Renal cortical epithelial cell (primary cell): ENCODE measurements at regions not wholly inside any gene's neighbourhood (a gene's known extent, or its start where the extent isn't known, plus 50 kb on each side); places are given as distances from the start of the nearest gene placed in this dataset.
A peak's percentile ranks its signal among the peaks of the same experiment; 100 is the strongest.
"Not testable (repeated sequence)": the region's sequence is repeated elsewhere in the genome, so short reads cannot be mapped to it uniquely, and the experiment has no call there.

Experiments used
- DNase-seq: peaks from one replicate; pipeline ENCODE4 v3.0.0-alpha.2; 2011; ENCODE audit warnings: low read depth

- DNase-seq = peak; percentile 80
These were observed 120.4 kb downstream of the CCDC34 start for GRCh38 chr11:27242591-27242990.

DNA sequence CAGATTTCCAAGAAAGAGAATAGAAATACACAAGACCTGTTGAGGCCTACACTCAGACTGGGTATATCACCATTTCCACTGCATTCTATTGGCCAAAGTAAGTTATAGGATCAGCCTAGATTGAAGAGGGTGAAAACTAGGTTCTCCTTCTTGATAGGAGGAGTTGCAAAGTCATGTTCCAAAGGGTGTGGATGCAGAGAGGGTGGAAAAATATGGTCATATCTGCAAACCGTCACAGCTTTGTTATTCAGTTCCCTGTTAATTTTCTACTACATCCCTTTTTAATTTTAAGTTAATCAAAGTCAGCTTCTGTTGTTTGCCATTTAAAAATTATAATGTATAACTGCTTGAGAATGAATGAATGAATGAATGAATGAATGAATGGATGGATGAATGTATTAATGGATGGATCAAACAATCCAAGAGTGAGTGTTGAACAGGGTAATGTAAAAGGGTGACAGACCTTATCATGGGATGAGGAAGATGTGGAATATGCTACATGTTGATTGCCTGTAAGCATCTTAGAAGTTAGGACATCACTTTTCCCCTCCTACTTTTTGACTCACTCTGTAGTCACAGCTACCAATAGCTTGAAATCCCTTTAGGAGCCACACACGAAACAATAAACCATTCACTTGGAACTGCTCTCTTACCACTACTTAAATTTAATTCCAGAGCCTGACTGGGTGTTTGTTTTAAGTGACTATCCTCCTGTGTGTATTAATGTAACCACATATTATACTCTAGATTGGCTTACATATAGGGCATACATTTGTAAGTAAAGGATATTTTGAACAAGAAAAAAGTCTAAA is 121.5 kb downstream of the CCDC34 start:
- peak; percentile 92 for DNase-seq

- DNase-seq = no peak
These were observed 123.6 kb downstream of the CCDC34 start for GRCh38 chr11:27239305-27239942.

GRCh38 chr11:27238811-27239210 is 124.2 kb downstream of the CCDC34 start:
- no peak for DNase-seq

DNA sequence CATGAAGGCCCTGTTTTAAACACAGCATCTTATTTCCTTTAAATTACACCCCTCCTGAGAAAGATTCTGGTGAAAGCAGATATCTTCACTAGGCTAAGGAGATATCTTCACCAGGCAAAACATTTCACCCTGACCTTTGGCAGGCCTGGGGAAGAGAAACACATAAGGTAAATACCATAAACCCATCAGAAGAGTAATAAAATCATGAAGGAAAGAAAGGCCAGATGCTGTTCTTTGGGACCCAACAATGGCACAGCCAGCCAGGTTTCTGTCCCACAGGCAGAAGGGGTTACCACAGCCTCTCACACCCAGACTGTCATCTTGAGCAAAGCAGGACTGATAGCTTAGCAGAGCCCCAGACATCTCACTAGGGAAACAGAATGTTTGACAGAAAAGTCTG is 125.4 kb downstream of the CCDC34 start:
- no peak for DNase-seq

- DNase-seq = no peak
These were observed 128.1 kb downstream of the CCDC34 start for GRCh38 chr11:27234961-27235360.

DNA sequence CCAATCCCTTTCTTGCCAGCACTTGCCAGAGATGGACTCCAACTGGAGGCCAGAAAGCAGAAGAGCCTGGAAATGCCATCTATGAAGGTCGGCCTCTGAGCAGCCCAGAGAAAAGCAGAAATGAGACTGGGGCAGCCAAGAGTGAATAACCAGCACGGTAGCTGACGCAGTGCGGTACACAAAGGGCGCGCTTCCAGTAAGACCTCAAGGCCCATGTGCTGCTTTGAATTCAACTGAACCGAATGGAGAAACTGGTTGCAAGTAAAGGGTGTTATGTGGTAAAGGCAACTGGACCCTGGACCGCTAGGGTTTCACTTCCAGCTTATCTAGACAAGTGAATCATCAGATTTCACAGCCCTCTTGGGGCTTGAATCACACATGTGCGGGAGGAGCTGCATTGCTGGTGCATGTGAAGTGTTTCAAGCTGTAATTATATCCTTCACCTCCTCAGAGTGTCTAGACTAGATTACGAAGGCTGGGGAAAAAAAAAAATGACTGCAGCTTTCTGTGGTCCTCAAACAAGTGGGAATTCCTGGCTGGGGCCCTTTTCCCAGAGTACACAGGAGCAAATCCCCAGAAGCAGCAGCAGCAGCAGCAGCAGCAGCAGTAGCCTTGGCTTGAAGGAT is 128.9 kb downstream of the CCDC34 start:
- peak; percentile 88 for DNase-seq

GRCh38 chr11:27233654-27234042 is 129.4 kb downstream of the CCDC34 start:
- no peak for DNase-seq

- no peak for DNase-seq
These were observed 131.5 kb downstream of the CCDC34 start for GRCh38 chr11:27231530-27231929.

GRCh38 chr11:27230192-27230572 is 132.8 kb downstream of the CCDC34 start:
- no peak for DNase-seq

- no peak for DNase-seq
These were observed 133.4 kb downstream of the CCDC34 start for GRCh38 chr11:27229511-27230191.

- no peak for DNase-seq
These were observed 134.1 kb downstream of the CCDC34 start for GRCh38 chr11:27228906-27229290.

DNA sequence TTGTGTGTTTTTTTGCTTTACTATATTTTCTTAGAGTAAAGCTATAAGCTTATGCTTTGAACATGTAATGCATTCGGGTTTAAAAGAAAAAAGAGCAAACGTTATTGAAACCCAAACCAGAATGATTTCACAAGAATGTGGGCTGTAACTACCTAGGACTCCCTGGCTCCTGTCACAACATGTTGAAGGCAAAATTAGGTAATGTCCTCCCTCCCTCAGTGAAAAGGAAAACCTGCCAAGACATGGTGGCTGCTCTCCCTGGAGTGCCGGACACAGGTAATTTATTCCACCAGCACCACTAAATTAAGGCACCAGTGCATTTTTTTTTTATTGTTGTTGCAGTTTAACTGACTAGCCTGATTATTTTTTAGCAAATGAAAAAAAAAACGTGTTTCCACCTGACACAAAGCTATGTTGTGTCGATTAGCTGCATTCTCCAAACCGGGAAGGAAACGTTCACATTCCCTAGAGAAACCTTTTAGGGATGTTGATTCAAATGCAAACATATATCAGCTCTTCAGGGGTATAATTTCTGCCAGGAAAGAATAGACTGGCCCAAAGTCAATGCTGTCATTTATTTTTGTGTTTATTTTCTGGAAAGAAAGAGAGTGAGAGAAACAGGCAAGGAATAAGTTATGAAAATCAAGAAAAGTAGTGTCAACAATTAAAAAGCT is 134.6 kb downstream of the CCDC34 start:
- no peak for DNase-seq

- no peak for DNase-seq
These were observed 135.3 kb downstream of the CCDC34 start for GRCh38 chr11:27227736-27228135.

- DNase-seq = not testable (repeated sequence)
These were observed 143.5 kb downstream of the CCDC34 start for GRCh38 chr11:27219487-27220039.

- peak; percentile 62 for DNase-seq
These were observed 144.5 kb downstream of the CCDC34 start for GRCh38 chr11:27218421-27219038.

- peak; percentile 84 for DNase-seq
These were observed 145.0 kb downstream of the CCDC34 start for GRCh38 chr11:27217948-27218420.

DNA sequence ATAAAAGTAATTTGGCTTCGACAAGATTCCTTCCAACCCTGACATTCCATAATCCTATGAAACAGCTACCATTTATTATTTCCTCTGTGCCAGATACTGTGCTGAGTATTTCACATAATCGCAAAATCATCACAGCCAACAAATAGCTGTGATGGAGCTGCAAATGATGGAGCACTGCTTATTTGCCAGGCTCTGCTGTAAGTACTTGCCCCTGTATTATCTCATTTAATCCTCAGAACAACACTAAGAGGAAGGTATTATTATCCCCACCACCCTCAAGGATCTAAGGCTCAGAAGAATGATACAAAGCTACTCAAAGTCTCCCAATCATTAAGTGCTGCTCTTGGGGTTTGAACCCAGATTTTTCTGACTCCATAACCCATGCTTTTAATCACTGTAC is 145.5 kb downstream of the CCDC34 start:
- DNase-seq = no peak

DNA sequence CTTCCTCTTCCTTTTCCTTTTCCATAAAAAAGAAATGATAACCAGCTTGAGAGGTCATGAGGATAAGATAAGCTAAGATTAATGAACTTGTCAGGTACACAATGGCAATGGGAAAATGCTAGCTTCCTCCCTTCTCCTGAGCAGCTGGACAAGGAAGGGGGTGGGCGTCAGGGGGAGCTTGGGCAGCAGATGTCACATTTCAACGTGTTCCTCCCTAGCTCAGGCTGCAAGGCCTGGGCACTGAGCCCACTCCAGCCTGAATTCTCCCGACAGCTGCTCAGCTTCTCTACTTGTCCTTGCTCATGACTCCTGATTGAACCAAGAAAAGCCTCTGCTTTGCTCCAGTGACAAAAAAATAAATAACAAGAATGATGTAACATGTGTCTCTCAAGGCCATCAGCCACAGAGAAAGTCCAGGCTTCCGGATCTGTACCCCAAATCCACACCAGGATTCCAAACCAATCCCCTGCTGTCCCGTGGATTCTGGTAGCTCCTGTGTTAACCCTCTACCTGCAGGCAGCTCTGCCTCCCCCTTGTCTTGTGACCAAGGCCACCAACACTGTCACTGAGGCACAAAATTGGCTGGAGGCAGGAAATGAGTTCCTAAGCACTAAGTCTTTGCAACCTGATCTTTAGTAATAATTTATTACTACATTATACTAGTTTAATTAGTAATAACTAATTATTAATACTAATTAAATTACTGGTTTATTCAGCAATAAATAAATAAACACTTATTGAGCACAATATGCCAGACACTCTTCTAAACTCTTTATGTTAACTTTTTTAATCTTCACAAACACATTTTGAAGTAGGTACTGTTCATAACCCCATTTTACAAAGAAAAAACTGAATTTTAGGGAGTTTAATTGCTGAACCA is 146.5 kb downstream of the CCDC34 start:
- DNase-seq = no peak
